ENCODE measurements at regions not wholly inside any gene's neighbourhood (a gene's known extent, or its start where the extent isn't known, plus 50 kb on each side); places are given as distances from the start of the nearest gene placed in this dataset.

DNA sequence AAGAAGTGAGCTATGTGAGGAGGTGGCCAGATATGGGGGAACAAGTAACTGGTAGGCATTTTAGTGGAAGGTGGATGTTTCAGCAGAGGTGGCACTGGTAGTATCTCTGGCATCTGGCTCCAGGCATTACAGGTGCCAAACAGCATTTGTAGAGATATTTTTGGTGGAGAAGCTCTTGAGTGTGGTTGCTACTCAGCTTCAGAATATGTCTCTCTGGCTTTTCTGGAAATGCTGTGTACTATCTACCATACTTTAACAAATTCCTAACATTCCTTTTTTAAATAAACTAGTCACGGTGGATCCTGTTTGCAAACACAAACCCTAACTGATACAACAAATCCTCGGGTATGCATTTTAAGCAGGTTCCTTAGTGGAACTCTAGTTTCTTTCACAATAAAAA is 128.0 kb downstream of the BARX2 start:
- Histone ChIP-seq H3K4me3 (no peak overlapping the region), H3K36me3 (no peaks in the 10 kb centered on the region), H3K27ac (no peak overlapping the region), H3K4me1 (no peaks in the 10 kb centered on the region), H3K9me3 (peaks cover 0 to 4% (median 0%) of the 10 kb centered on the region in 4 donors), H3K27me3 (no peaks in the 10 kb centered on the region)
- 45 to 56% methylated on average over 2 of the region's 2 CpGs for WGBS, 2 donors
- DNase-seq, result no peak
- intact Hi-C loops (cut with DNase I), result no loop called here
- TF ChIP-seq, protein P1, sequence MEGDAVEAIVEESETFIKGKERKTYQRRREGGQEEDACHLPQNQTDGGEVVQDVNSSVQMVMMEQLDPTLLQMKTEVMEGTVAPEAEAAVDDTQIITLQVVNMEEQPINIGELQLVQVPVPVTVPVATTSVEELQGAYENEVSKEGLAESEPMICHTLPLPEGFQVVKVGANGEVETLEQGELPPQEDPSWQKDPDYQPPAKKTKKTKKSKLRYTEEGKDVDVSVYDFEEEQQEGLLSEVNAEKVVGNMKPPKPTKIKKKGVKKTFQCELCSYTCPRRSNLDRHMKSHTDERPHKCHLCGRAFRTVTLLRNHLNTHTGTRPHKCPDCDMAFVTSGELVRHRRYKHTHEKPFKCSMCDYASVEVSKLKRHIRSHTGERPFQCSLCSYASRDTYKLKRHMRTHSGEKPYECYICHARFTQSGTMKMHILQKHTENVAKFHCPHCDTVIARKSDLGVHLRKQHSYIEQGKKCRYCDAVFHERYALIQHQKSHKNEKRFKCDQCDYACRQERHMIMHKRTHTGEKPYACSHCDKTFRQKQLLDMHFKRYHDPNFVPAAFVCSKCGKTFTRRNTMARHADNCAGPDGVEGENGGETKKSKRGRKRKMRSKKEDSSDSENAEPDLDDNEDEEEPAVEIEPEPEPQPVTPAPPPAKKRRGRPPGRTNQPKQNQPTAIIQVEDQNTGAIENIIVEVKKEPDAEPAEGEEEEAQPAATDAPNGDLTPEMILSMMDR (IDR thresholded peaks at IDR 0.05), result no peak
- TF ChIP-seq EP300 (IDR thresholded peaks at IDR 0.05), result no peak
- TF ChIP-seq POLR2A (IDR thresholded peaks at IDR 0.05), result no peak
- no peak for TF ChIP-seq POLR2AphosphoS5 (IDR thresholded peaks at IDR 0.05)

DNA sequence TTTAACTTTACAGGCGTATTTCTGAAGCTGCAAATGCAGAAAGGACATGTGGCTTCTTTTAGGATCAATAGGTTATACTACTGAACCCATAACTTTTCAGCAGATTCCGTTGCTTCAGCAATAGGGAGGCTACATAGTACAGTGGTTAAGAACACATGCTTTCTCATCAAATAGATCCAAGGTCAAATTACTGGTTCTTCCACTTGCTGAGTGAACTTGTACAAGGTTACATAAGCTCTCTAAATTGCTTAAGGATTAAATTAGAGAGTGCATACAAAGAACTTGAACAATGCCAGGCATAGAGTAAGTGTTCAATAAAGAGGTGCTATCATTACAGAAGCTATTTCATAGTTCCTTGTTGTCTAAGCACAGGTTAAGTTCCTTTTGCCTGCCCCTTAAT is 129.6 kb downstream of the BARX2 start:
- no peaks in the 10 kb centered on the region for H3K27me3 ChIP-seq
- no peak for DNase-seq
- intact Hi-C loops (cut with DNase I), result no loop called here
- no peaks in the 10 kb centered on the region for H3K36me3 ChIP-seq
- H3K4me3 ChIP-seq, result no peak overlapping the region
- TF ChIP-seq POLR2A (IDR thresholded peaks at IDR 0.05) (no peak), POLR2AphosphoS5 (IDR thresholded peaks at IDR 0.05) (no peak), EP300 (IDR thresholded peaks at IDR 0.05) (no peak)
- TF ChIP-seq, protein P1 (IDR thresholded peaks at IDR 0.05), result no peak
- H3K4me1 ChIP-seq, result no peaks in the 10 kb centered on the region
- H3K9me3 ChIP-seq, result peaks cover 0 to 4% (median 0%) of the 10 kb centered on the region in 4 donors
- 44 to 71% methylated on average over 2 of the region's 2 CpGs for WGBS, 2 donors
- no peak overlapping the region for H3K27ac ChIP-seq

DNA sequence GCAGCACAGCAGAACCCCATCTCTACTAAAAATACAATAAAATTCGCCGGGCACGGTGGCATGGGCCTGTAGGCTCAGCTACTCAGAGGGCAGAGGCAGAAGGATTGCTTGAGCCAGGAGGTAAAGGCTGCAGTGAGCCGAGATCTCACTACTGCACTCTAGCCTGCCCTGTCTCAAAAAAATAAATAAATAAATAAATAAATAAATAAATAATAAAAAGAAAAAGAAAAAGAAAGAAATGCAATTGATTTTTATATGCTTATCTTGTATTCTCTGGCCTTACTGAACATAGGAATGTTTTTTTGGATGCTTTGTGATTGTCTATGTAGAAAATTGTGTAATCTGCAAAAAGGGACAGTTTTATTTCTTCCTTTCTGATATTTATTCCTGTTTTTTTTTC is 132.5 kb downstream of the BARX2 start:
- Histone ChIP-seq H3K4me1 (no peaks in the 10 kb centered on the region), H3K36me3 (no peaks in the 10 kb centered on the region), H3K4me3 (no peak overlapping the region), H3K9me3 (peaks cover 0 to under 1% (median 0%) of the 10 kb centered on the region in 4 donors), H3K27ac (no peak overlapping the region), H3K27me3 (no peaks in the 10 kb centered on the region)
- TF ChIP-seq POLR2AphosphoS5 (IDR thresholded peaks at IDR 0.05), result no peak
- no peak for TF ChIP-seq EP300 (IDR thresholded peaks at IDR 0.05)
- no peak for DNase-seq
- WGBS, 2 donors, result 91 to 94% methylated on average over 4 of the region's 4 CpGs
- intact Hi-C loops (cut with DNase I), result no loop called here

- intact Hi-C loops (cut with DNase I), result no loop called here
- H3K4me1 ChIP-seq, result no peaks in the 10 kb centered on the region
- H3K27me3 ChIP-seq, result no peaks in the 10 kb centered on the region
- no peaks in the 10 kb centered on the region for H3K36me3 ChIP-seq
- H3K4me3 ChIP-seq, result no peak overlapping the region
- TF ChIP-seq POLR2AphosphoS5 (IDR thresholded peaks at IDR 0.05), result no peak
- H3K9me3 ChIP-seq, result no peaks in the 10 kb centered on the region
- no peak for DNase-seq
- H3K27ac ChIP-seq, result no peak overlapping the region
- 83 to 89% methylated on average over 2 of the region's 2 CpGs for WGBS, 2 donors
These were observed 152.6 kb downstream of the BARX2 start for GRCh38 chr11:129528296-129528695.

- Histone ChIP-seq H3K36me3 (no peaks in the 10 kb centered on the region), H3K9me3 (no peaks in the 10 kb centered on the region), H3K27ac (no peak overlapping the region), H3K4me1 (no peaks in the 10 kb centered on the region), H3K27me3 (no peaks in the 10 kb centered on the region), H3K4me3 (no peak overlapping the region)
- TF ChIP-seq POLR2AphosphoS5 (IDR thresholded peaks at IDR 0.05), result no peak
- no peak for TF ChIP-seq EP300 (IDR thresholded peaks at IDR 0.05)
- TF ChIP-seq POLR2A (IDR thresholded peaks at IDR 0.05), result no peak
- TF ChIP-seq, protein P1 (IDR thresholded peaks at IDR 0.05), result no peak
- intact Hi-C loops (cut with DNase I), result no loop called here
- 66 to 77% methylated on average over 7 of the region's 7 CpGs for WGBS, 2 donors
- DNase-seq, result no peak
These were observed 154.7 kb downstream of the BARX2 start for GRCh38 chr11:129530154-129530895.

DNA sequence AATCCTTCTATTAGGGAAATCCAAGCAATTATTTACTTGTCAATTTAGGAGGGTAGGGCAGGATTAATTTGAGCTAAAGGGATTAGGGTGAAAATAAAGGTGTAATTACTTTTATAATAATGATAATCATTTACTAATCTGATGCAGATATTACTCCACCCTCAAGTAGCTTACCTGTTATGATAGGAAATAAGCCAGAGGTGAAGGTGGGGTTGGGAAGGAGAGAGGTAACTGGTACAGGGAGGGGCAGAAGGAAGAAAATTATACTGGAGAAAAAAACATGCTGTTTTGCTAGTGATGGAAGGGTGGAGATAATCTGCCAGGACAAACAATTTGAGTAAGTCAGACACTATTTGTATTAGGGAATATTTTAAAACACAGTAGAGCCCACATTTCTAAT is 157.7 kb downstream of the BARX2 start:
- no peak for TF ChIP-seq EP300 (IDR thresholded peaks at IDR 0.05)
- no peak for TF ChIP-seq POLR2A (IDR thresholded peaks at IDR 0.05)
- no peak for TF ChIP-seq POLR2AphosphoS5 (IDR thresholded peaks at IDR 0.05)
- TF ChIP-seq, protein P1 (IDR thresholded peaks at IDR 0.05), result no peak
- Histone ChIP-seq H3K27ac (no peak overlapping the region), H3K27me3 (no peaks in the 10 kb centered on the region), H3K4me3 (no peak overlapping the region), H3K36me3 (no peaks in the 10 kb centered on the region), H3K9me3 (no peaks in the 10 kb centered on the region), H3K4me1 (no peaks in the 10 kb centered on the region)
- intact Hi-C loops (cut with DNase I), result no loop called here
- no peak for DNase-seq

Measured in sigmoid colon (tissue), 6 donors.